H9 (cell line): ENCODE measurements at regions not wholly inside any gene's neighbourhood (a gene's known extent, or its start where the extent isn't known, plus 50 kb on each side); places are given as distances from the start of the nearest gene placed in this dataset.

Experiments used
- DNase-seq: peaks from one replicate; pipeline ENCODE4 v3.0.0-alpha.2; 2017
- H2AFZ ChIP-seq: one replicate; pipeline ENCODE4 v1.6.1; 2013; ENCODE audit warnings: mild to moderate bottlenecking, low read length, control low read depth, moderate library complexity
- H2AK5ac ChIP-seq: 2 replicates; pipeline ENCODE4 v1.6.1; 2013; ENCODE audit warnings: low read length, control low read depth, mixed read lengths; ENCODE audit not compliant: insufficient read length
- H2BK120ac ChIP-seq: one replicate; pipeline ENCODE4 v1.6.1; 2013; ENCODE audit warnings: low read depth, mild to moderate bottlenecking, low read length, control low read depth, inconsistent platforms; ENCODE audit not compliant: poor library complexity, severe bottlenecking
- H2BK12ac ChIP-seq: 2 replicates; pipeline ENCODE4 v1.6.1; 2013; ENCODE audit warnings: low read length, control low read depth, mixed read lengths, low read depth; ENCODE audit not compliant: insufficient read length
- H2BK15ac ChIP-seq: 2 replicates; pipeline ENCODE4 v1.6.1; 2013; ENCODE audit warnings: low read depth, low read length, control low read depth
- H2BK20ac ChIP-seq: one replicate; pipeline ENCODE4 v1.6.1; 2013; ENCODE audit warnings: low read depth, mild to moderate bottlenecking, low read length, control low read depth, inconsistent platforms; ENCODE audit not compliant: poor library complexity, severe bottlenecking
- H2BK5ac ChIP-seq: 2 replicates; pipeline ENCODE4 v1.6.1; 2013; ENCODE audit warnings: low read length, control low read depth, mixed read lengths; ENCODE audit not compliant: insufficient read length
- H3K14ac ChIP-seq: 2 replicates; pipeline ENCODE4 v1.6.1; 2013; ENCODE audit warnings: low read length, control low read depth; ENCODE audit not compliant: insufficient read depth
- H3K18ac ChIP-seq: 2 replicates; pipeline ENCODE4 v1.6.1; 2013; ENCODE audit warnings: low read depth, mild to moderate bottlenecking, mixed read lengths, low read length, control low read depth; ENCODE audit not compliant: insufficient read length
- H3K23ac ChIP-seq: 2 replicates; pipeline ENCODE4 v1.6.1; 2013; ENCODE audit warnings: low read length, control low read depth, mixed read lengths, low read depth; ENCODE audit not compliant: insufficient read length
- H3K23me2 ChIP-seq: 2 replicates; pipeline ENCODE4 v1.6.1; 2013; ENCODE audit warnings: low read depth, mild to moderate bottlenecking, mixed read lengths, low read length, control low read depth; ENCODE audit not compliant: insufficient read length, poor library complexity, severe bottlenecking
- H3K27ac ChIP-seq: 2 replicates; pipeline ENCODE4 v1.5.1; 2013; ENCODE audit warnings: low read length, control low read depth, mixed read lengths, low read depth; ENCODE audit not compliant: insufficient read length
- H3K27me3 ChIP-seq: 2 replicates; pipeline ENCODE4 v1.6.1; 2013; ENCODE audit warnings: low read length, control low read depth, inconsistent platforms; ENCODE audit not compliant: insufficient read depth
- H3K4ac ChIP-seq: 2 replicates; pipeline ENCODE4 v1.6.1; 2013; ENCODE audit warnings: low read depth, mild to moderate bottlenecking, control low read depth, inconsistent platforms, low read length, moderate library complexity
- H3K4me1 ChIP-seq: 2 replicates; pipeline ENCODE4 v1.6.1; 2013; ENCODE audit warnings: low read length, control low read depth, inconsistent platforms; ENCODE audit not compliant: insufficient read depth
- H3K4me2 ChIP-seq: 2 replicates; pipeline ENCODE4 v1.6.1; 2013; ENCODE audit warnings: low read length, control low read depth, mixed read lengths; ENCODE audit not compliant: insufficient read length, insufficient read depth
- H3K56ac ChIP-seq: 2 replicates; pipeline ENCODE4 v1.6.1; 2013; ENCODE audit warnings: low read depth, mild to moderate bottlenecking, mixed read lengths, low read length, control low read depth; ENCODE audit not compliant: insufficient read length
- H3K79me1 ChIP-seq: 2 replicates; pipeline ENCODE4 v1.6.1; 2013; ENCODE audit warnings: low read depth, mild to moderate bottlenecking, moderate library complexity, low read length, control low read depth, inconsistent platforms; ENCODE audit not compliant: insufficient read depth, poor library complexity, severe bottlenecking
- H3K79me2 ChIP-seq: 2 replicates; pipeline ENCODE4 v1.6.1; 2013; ENCODE audit warnings: low read length, control low read depth, inconsistent platforms; ENCODE audit not compliant: insufficient read depth
- H3K9ac ChIP-seq: 2 replicates; pipeline ENCODE4 v1.6.1; 2013; ENCODE audit warnings: low read length, control low read depth, mixed read lengths; ENCODE audit not compliant: insufficient read length; ENCODE audit errors: extremely low read depth
- H3K9me3 ChIP-seq: one replicate; pipeline ENCODE4 v1.6.1; 2013; ENCODE audit warnings: low read depth, low read length, inconsistent platforms; ENCODE audit not compliant: control insufficient read depth
- H3T11ph ChIP-seq: one replicate; pipeline ENCODE4 v1.6.1; 2013; ENCODE audit warnings: mild to moderate bottlenecking, low read length, control low read depth, inconsistent platforms
- H4K20me1 ChIP-seq: one replicate; pipeline ENCODE4 v1.6.1; 2013; ENCODE audit not compliant: control insufficient read depth, insufficient read length, insufficient read depth
- H4K5ac ChIP-seq: 2 replicates; pipeline ENCODE4 v1.6.1; 2013; ENCODE audit warnings: low read depth, mild to moderate bottlenecking, mixed read lengths, low read length, control low read depth; ENCODE audit not compliant: insufficient read length
- H4K8ac ChIP-seq: replicated peaks from 2 replicates; pipeline ENCODE4 v1.6.1; 2013; ENCODE audit warnings: low read length, control low read depth, mixed read lengths, low read depth; ENCODE audit not compliant: insufficient read length
- H4K91ac ChIP-seq: 2 replicates; pipeline ENCODE4 v1.6.1; 2013; ENCODE audit warnings: low read depth, mild to moderate bottlenecking, moderate library complexity, mixed read lengths, low read length, control low read depth; ENCODE audit not compliant: insufficient read length
- H3K27ac Mint-ChIP-seq, 3 experiments: 2 replicates in 2 of 3; 3 replicates in 1 of 3; pipeline ENCODE4 v1.8.0; 2020 to 2021; ENCODE audit warnings: mixed read lengths in 3 of 3, mild to moderate bottlenecking in 1 of 3, moderate library complexity in 1 of 3
- H3K27me3 Mint-ChIP-seq: 2 replicates; pipeline ENCODE4 v1.8.0; 2021; ENCODE audit warnings: low read depth, mild to moderate bottlenecking, moderate library complexity, mixed read lengths
- H3K36me3 Mint-ChIP-seq, 3 experiments: 2 replicates in 2 of 3; 3 replicates in 1 of 3; pipeline ENCODE4 v1.8.0; 2020 to 2021; ENCODE audit warnings: low read depth in 3 of 3, mixed read lengths in 3 of 3; ENCODE audit not compliant: insufficient read depth in 1 of 3
- H3K4me1 Mint-ChIP-seq, 2 experiments: 2 replicates each; pipeline ENCODE4 v1.8.0; 2020; ENCODE audit warnings: mixed read lengths in 2 of 2
- H3K4me3 Mint-ChIP-seq, 2 experiments: 2 replicates in 1 of 2; 3 replicates in 1 of 2; pipeline ENCODE4 v1.8.0; 2020 to 2021; ENCODE audit warnings: mild to moderate bottlenecking in 2 of 2, mixed read lengths in 2 of 2, moderate library complexity in 1 of 2
- H3K9me3 Mint-ChIP-seq, 2 experiments: 2 replicates in 1 of 2; 3 replicates in 1 of 2; pipeline ENCODE4 v1.8.0; 2020; ENCODE audit warnings: mild to moderate bottlenecking in 2 of 2, mixed read lengths in 2 of 2, moderate library complexity in 1 of 2
- CTCF ChIP-seq: fragments of 200-600 bp; sonication (generic); conservative IDR thresholded peaks from 3 replicates; pipeline ENCODE4 v1.8.0; 2021; ENCODE audit warnings: antibody characterized with exemption, mild to moderate bottlenecking

GRCh38 chr20:39117491-39117890, 155.3 kb downstream of the DHX35 start:
- Histone ChIP-seq H3K4me1 (peaks cover 9% of the 10 kb centered on the region), H4K8ac (no peak overlapping the region), H4K5ac (no peak overlapping the region), H2BK20ac (no peak overlapping the region), H3K4ac (no peak overlapping the region), H3K27ac (no peak overlapping the region), H3K9me3 (no peaks in the 10 kb centered on the region), H2BK120ac (no peak overlapping the region), H3K4me2 (no peak overlapping the region), H3K79me1 (no peaks in the 10 kb centered on the region), H2BK12ac (no peak overlapping the region), H3T11ph (no peak overlapping the region), H3K23me2 (no peaks in the 10 kb centered on the region), H4K91ac (no peak overlapping the region), H3K79me2 (no peaks in the 10 kb centered on the region), H3K18ac (no peak overlapping the region), H2AK5ac (no peak overlapping the region), H2BK5ac (no peak overlapping the region), H4K20me1 (no peaks in the 10 kb centered on the region), H3K27me3 (no peaks in the 10 kb centered on the region; the same call in 1 of the 2 replicates), H3K23ac (no peak overlapping the region), H3K14ac (no peak overlapping the region), H2BK15ac (no peak overlapping the region), H2AFZ (no peak overlapping the region), H3K56ac (no peak overlapping the region), H3K9ac (no peak overlapping the region)
- TF ChIP-seq CTCF = no peak
- Mint-ChIP-seq H3K9me3 (peaks cover 5 to 21% of the 10 kb centered on the region in 2 experiments; a peak in 4 of 5 replicates), H3K27me3 (peaks cover 26% of the 10 kb centered on the region), H3K4me1 (peaks cover 37 to 46% of the 10 kb centered on the region in 2 experiments), H3K4me3 (no peak overlapping the region), H3K36me3 (peaks cover 3 to 13% (median 4%) of the 10 kb centered on the region in 3 experiments; a peak in 5 of 7 replicates), H3K27ac (no peak overlapping the region; a peak in 1 of 7 replicates)
- no peak for DNase-seq
